ENCODE measurements at regions not wholly inside any gene's neighbourhood (a gene's known extent, or its start where the extent isn't known, plus 50 kb on each side); places are given as distances from the start of the nearest gene placed in this dataset.

DNA sequence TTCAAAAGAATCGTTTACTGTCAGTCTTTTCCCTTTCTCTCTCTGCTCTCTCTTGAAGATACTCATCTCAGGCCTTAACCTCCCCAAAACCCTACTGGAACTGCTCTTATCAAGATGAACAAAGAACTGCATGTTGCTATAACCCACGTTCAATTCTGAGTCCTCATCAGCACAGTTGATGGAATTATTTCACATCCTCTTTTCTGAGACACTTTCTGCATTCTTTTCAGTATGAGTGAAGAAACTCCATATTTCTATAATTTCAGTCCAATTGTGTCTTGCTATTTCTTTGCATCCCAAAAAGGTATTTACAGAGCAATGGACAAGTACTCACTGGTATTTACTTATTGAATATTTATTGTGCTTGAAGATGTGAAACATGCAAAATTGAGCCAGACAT is 160.1 kb upstream of the CPNE8 start:
- no peak for TF ChIP-seq POLR2AphosphoS5 (IDR thresholded peaks at IDR 0.05)
- TF ChIP-seq, protein P1, sequence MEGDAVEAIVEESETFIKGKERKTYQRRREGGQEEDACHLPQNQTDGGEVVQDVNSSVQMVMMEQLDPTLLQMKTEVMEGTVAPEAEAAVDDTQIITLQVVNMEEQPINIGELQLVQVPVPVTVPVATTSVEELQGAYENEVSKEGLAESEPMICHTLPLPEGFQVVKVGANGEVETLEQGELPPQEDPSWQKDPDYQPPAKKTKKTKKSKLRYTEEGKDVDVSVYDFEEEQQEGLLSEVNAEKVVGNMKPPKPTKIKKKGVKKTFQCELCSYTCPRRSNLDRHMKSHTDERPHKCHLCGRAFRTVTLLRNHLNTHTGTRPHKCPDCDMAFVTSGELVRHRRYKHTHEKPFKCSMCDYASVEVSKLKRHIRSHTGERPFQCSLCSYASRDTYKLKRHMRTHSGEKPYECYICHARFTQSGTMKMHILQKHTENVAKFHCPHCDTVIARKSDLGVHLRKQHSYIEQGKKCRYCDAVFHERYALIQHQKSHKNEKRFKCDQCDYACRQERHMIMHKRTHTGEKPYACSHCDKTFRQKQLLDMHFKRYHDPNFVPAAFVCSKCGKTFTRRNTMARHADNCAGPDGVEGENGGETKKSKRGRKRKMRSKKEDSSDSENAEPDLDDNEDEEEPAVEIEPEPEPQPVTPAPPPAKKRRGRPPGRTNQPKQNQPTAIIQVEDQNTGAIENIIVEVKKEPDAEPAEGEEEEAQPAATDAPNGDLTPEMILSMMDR (IDR thresholded peaks at IDR 0.05) = no peak
- no peak for TF ChIP-seq EP300 (IDR thresholded peaks at IDR 0.05; ENCODE audit: low read depth)
- TF ChIP-seq POLR2A (IDR thresholded peaks at IDR 0.05) = no peak

Data from transverse colon (tissue), 4 donors.